PFSK-1 (cell line): ENCODE measurements at regions not wholly inside any gene's neighbourhood (a gene's known extent, or its start where the extent isn't known, plus 50 kb on each side); places are given as distances from the start of the nearest gene placed in this dataset.

Experiments
- REST ChIP-seq, 2 experiments: IDR thresholded peaks; 2 replicates each; pipeline versions ENCODE4 v1.6.1 to v1.8.0; 2011 to 2012; ENCODE audit warnings: low read depth in 2 of 2, low read length in 2 of 2, control low read depth in 1 of 2, inconsistent platforms in 1 of 2, mild to moderate bottlenecking in 1 of 2, moderate library complexity in 1 of 2; ENCODE audit not compliant: insufficient read depth in 1 of 2
- TAF1 ChIP-seq: IDR thresholded peaks from 2 replicates; pipeline ENCODE4 v1.6.1; 2012; ENCODE audit warnings: low read length, control low read depth, borderline replicate concordance; ENCODE audit not compliant: insufficient read depth

- no peak for TF ChIP-seq REST (IDR thresholded peaks at IDR 0.05; ENCODE audit: insufficient read depth in 1 of 2, low read depth in 2 of 2, low read length in 2 of 2)
- no peak for TF ChIP-seq TAF1
These were observed 639.2 kb upstream of the CXADR start for GRCh38 chr21:16873596-16873995.
